NCI-H2081 (cell line): ENCODE measurements at regions not wholly inside any gene's neighbourhood (a gene's known extent, or its start where the extent isn't known, plus 50 kb on each side); places are given as distances from the start of the nearest gene placed in this dataset.
"Not testable (repeated sequence)": the region's sequence is repeated elsewhere in the genome, so short reads cannot be mapped to it uniquely, and the experiment has no call there.

Source experiments
- DNase-seq, 2 experiments: peaks; one replicate each; lab custom pipeline; 2025; lab: John Stamatoyannopoulos, UW

- no peak for DNase-seq
Observed at GRCh38 chr13:37475151-37475550, 123.4 kb downstream of the POSTN start.

GRCh38 chr13:37473035-37473434, 125.5 kb downstream of the POSTN start:
- DNase-seq: no peak

GRCh38 chr13:37472266-37472665, 126.3 kb downstream of the POSTN start:
- not testable (repeated sequence) for DNase-seq

- DNase-seq: no peak
Observed at GRCh38 chr13:37460166-37460565, 138.4 kb downstream of the POSTN start.

- DNase-seq: no peak
Observed at GRCh38 chr13:37457612-37458011, 141.0 kb downstream of the POSTN start.

GRCh38 chr13:37456506-37456905, 142.1 kb downstream of the POSTN start:
- DNase-seq: no peak

GRCh38 chr13:37456041-37456440, 142.5 kb downstream of the POSTN start:
- DNase-seq: no peak

GRCh38 chr13:37453246-37453645, 145.3 kb downstream of the POSTN start:
- no peak for DNase-seq

GRCh38 chr13:37450276-37450675, 148.3 kb downstream of the POSTN start:
- DNase-seq: no peak

GRCh38 chr13:37448153-37448552, 150.4 kb downstream of the POSTN start:
- no peak for DNase-seq

- DNase-seq: no peak
Observed at GRCh38 chr13:37446503-37446902, 152.1 kb downstream of the POSTN start.

- no peak for DNase-seq
Observed at GRCh38 chr13:37443538-37443937, 155.0 kb downstream of the POSTN start.

GRCh38 chr13:37442996-37443395, 155.6 kb downstream of the POSTN start:
- DNase-seq: no peak

- DNase-seq: no peak
Observed at GRCh38 chr13:37435881-37436280, 162.7 kb downstream of the POSTN start.

- DNase-seq: no peak
Observed at GRCh38 chr13:37433086-37433485, 165.5 kb downstream of the POSTN start.

- DNase-seq: no peak
Observed at GRCh38 chr13:37429976-37430375, 168.6 kb downstream of the POSTN start.

GRCh38 chr13:37427843-37428494, 170.6 kb downstream of the POSTN start:
- no peak for DNase-seq

GRCh38 chr13:37418490-37418889, 180.1 kb downstream of the POSTN start:
- DNase-seq: no peak

GRCh38 chr13:37417060-37417441, 181.5 kb downstream of the POSTN start:
- DNase-seq: no peak

- peak in 1 of 2 experiments; percentile 25 for DNase-seq
Observed at GRCh38 chr13:37416291-37417059, 182.1 kb downstream of the POSTN start.

- DNase-seq: no peak
Observed at GRCh38 chr13:37413161-37413560, 185.4 kb downstream of the POSTN start.

GRCh38 chr13:37412241-37412921, 186.2 kb downstream of the POSTN start:
- DNase-seq: no peak

GRCh38 chr13:37410316-37410715, 188.3 kb downstream of the POSTN start:
- DNase-seq: no peak
